A549 (cell line): ENCODE measurements at regions not wholly inside any gene's neighbourhood (a gene's known extent, or its start where the extent isn't known, plus 50 kb on each side); places are given as distances from the start of the nearest gene placed in this dataset.

Source experiments
- ATAC-seq, 2 experiments: fragments of 200-7000 bp in 1 of 2; fragments of >200 bp in 1 of 2; cut with Nextera tagmentation in 1 of 2; cut with Tn5 transposase in 1 of 2; 3 replicates each; pipeline versions ENCODE4 v1.8.0 to v1.9.1; 2018 to 2020; ENCODE audit warnings: mild to moderate bottlenecking in 1 of 2, moderate library complexity in 1 of 2
- CTCF ChIA-PET: fragments of 300-600 bp; sonication (Branson Sonifier 250); formaldehyde crosslinking; extraction: SDS; loops from one replicate; lab custom pipeline; 2021; ENCODE audit warnings: antibody characterized with exemption, inconsistent platforms; lab: Yijun Ruan, JAX
- POLR2A ChIA-PET: fragments of 350-600 bp; formaldehyde crosslinking; extraction: SDS; loops from one replicate; lab custom pipeline; 2021; ENCODE audit warnings: antibody characterized with exemption, inconsistent platforms; lab: Yijun Ruan, JAX
- DNase-seq, 2 experiments: peaks; one replicate each; pipeline versions ENCODE4 v3.0.0 to v3.0.0-alpha.2; 2011 to 2016; ENCODE audit warnings: low read depth in 1 of 2, low spot score in 1 of 2
- FAIRE-seq: peaks from 2 replicates; lab custom pipeline; 2011; peaks lifted over from hg19 to GRCh38; lab: Jason Lieb, UNC
- H3K27ac ChIP-seq, 2 experiments: fragments of >200 bp; sonication (Bioruptor Twin); formaldehyde crosslinking; 3 replicates each; pipeline ENCODE4 v1.5.1; 2016 to 2017
- H3K4me1 ChIP-seq: fragments of >200 bp; sonication (Bioruptor Twin); formaldehyde crosslinking; 3 replicates; pipeline ENCODE4 v1.6.1; 2016
- H3K4me2 ChIP-seq: fragments of >200 bp; sonication (Bioruptor Twin); formaldehyde crosslinking; 3 replicates; pipeline ENCODE4 v1.6.1; 2016
- H3K4me3 ChIP-seq: fragments of >200 bp; sonication (Bioruptor Twin); formaldehyde crosslinking; 3 replicates; pipeline ENCODE4 v1.5.1; 2016
- H3K9me3 ChIP-seq: fragments of >200 bp; sonication (Bioruptor Twin); formaldehyde crosslinking; 3 replicates; pipeline ENCODE4 v1.6.1; 2016
- CEBPB ChIP-seq, 2 experiments: fragments of >200 bp in 1 of 2; sonication (Bioruptor Twin) in 1 of 2; formaldehyde crosslinking in 1 of 2; IDR thresholded peaks; 2 replicates each; pipeline ENCODE4 v1.6.1; 2012 to 2016
- CHD4 ChIP-seq: fragments of 200-600 bp; sonication (generic); IDR thresholded peaks from 2 replicates; pipeline ENCODE4 v1.6.1; 2016; ENCODE audit warnings: antibody characterized with exemption, mild to moderate bottlenecking, borderline replicate concordance
- CTCF ChIP-seq: fragments of >200 bp; sonication (Bioruptor Twin); formaldehyde crosslinking; IDR thresholded peaks from 3 replicates; pipeline ENCODE4 v1.5.1; 2016
- EHMT2 ChIP-seq: fragments of 200-600 bp; sonication (generic); IDR thresholded peaks from 2 replicates; pipeline ENCODE4 v1.6.1; 2016; ENCODE audit warnings: antibody characterized with exemption, low read depth, mild to moderate bottlenecking, moderate library complexity
- EP300 ChIP-seq, 2 experiments: fragments of >200 bp; sonication (Bioruptor Twin); formaldehyde crosslinking; IDR thresholded peaks; 2 replicates in 1 of 2; 3 replicates in 1 of 2; pipeline ENCODE4 v1.6.1; 2016 to 2017
- FOXS1 ChIP-seq: fragments of 250-450 bp; sonication (Bioruptor Pico); IDR thresholded peaks from 2 replicates; pipeline ENCODE4 v1.5.0; 2020; ENCODE audit warnings: mild to moderate bottlenecking, moderate library complexity
- HDAC2 ChIP-seq: fragments of 200-600 bp; sonication (generic); IDR thresholded peaks from 2 replicates; pipeline ENCODE4 v1.6.1; 2016
- HOXA7 ChIP-seq: fragments of 250-450 bp; sonication (Bioruptor Pico); IDR thresholded peaks from 2 replicates; pipeline ENCODE4 v1.5.0; 2020; ENCODE audit warnings: mild to moderate bottlenecking, moderate library complexity
- JUNB ChIP-seq: fragments of >200 bp; sonication (Bioruptor Twin); formaldehyde crosslinking; IDR thresholded peaks from 2 replicates; pipeline ENCODE4 v1.6.1; 2016
- MAZ ChIP-seq: fragments of 150-350 bp; IDR thresholded peaks from 2 replicates; pipeline ENCODE4 v1.6.1; 2014; ENCODE audit warnings: antibody characterized with exemption, low read depth, low read length, borderline replicate concordance
- POLR2A ChIP-seq: IDR thresholded peaks from 2 replicates; pipeline ENCODE4 v1.6.1; 2012; ENCODE audit warnings: mild to moderate bottlenecking, low read length
- RAD21 ChIP-seq, 2 experiments: fragments of >200 bp in 1 of 2; sonication (Bioruptor Twin) in 1 of 2; formaldehyde crosslinking in 1 of 2; IDR thresholded peaks in 1 of 2; conservative IDR thresholded peaks in 1 of 2; 2 replicates in 1 of 2; 3 replicates in 1 of 2; pipeline ENCODE4 v1.6.1; 2012 to 2018; ENCODE audit warnings: inconsistent platforms in 1 of 2
- REST ChIP-seq: fragments of 200-600 bp; sonication (generic); IDR thresholded peaks from 2 replicates; pipeline ENCODE4 v1.6.1; 2016; ENCODE audit warnings: antibody characterized with exemption, mild to moderate bottlenecking, moderate library complexity
- RNF2 ChIP-seq: fragments of 200-600 bp; sonication (generic); IDR thresholded peaks from 2 replicates; pipeline ENCODE4 v1.6.1; 2016; ENCODE audit warnings: low read depth, mild to moderate bottlenecking, antibody characterized with exemption, moderate library complexity, borderline replicate concordance
- SREBF2 ChIP-seq: fragments of 450-650 bp; IDR thresholded peaks from 2 replicates; pipeline ENCODE4 v1.6.1; 2014; ENCODE audit warnings: mild to moderate bottlenecking, moderate library complexity
- ZFP36 ChIP-seq: fragments of 450-650 bp; IDR thresholded peaks from 2 replicates; pipeline ENCODE4 v1.6.1; 2014; ENCODE audit warnings: borderline replicate concordance; ENCODE audit not compliant: partially characterized antibody
- WGBS: methylation state at CpG from one replicate; pipeline ENCODE4 v1.1.6; 2017; ENCODE audit errors: missing lambda C conversion rate; 5-methylcytosine and 5-hydroxymethylcytosine counted together
- TF ChIP-seq, protein P1 (sequence below): fragments of >200 bp; sonication (Bioruptor Twin); formaldehyde crosslinking; IDR thresholded peaks from 3 replicates; pipeline ENCODE4 v1.6.1; 2016
- TF ChIP-seq, protein P2 (sequence below): IDR thresholded peaks from 2 replicates; pipeline ENCODE4 v1.6.1; 2012

DNA sequence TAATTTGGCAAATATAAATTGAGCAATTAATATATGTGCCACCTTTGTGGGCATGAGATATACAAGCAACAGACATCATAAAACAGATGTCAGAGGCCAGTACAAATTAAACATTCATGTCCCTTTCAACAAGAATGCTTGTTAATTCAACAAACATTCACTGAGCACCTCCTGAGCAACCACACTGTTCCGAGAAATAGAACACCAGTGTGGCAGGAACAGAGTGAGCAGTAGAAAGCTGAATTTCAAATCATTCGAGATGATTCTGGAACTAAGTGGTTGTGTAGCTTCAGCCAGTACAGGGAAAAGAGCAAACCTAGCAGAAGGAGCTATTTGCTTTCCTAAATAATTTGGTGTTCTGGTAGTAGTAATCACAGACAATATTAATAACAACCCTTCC is 227.7 kb downstream of the CBLN4 start:
- no peak for TF ChIP-seq JUNB
- TF ChIP-seq EP300 (IDR thresholded peaks at IDR 0.05): no peak
- TF ChIP-seq, protein P1, sequence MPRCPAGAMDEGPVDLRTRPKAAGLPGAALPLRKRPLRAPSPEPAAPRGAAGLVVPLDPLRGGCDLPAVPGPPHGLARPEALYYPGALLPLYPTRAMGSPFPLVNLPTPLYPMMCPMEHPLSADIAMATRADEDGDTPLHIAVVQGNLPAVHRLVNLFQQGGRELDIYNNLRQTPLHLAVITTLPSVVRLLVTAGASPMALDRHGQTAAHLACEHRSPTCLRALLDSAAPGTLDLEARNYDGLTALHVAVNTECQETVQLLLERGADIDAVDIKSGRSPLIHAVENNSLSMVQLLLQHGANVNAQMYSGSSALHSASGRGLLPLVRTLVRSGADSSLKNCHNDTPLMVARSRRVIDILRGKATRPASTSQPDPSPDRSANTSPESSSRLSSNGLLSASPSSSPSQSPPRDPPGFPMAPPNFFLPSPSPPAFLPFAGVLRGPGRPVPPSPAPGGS: no peak
- no peak for TF ChIP-seq FOXS1
- no peak for TF ChIP-seq MAZ
- TF ChIP-seq SREBF2: no peak
- no peak for TF ChIP-seq CHD4
- TF ChIP-seq, protein P2, sequence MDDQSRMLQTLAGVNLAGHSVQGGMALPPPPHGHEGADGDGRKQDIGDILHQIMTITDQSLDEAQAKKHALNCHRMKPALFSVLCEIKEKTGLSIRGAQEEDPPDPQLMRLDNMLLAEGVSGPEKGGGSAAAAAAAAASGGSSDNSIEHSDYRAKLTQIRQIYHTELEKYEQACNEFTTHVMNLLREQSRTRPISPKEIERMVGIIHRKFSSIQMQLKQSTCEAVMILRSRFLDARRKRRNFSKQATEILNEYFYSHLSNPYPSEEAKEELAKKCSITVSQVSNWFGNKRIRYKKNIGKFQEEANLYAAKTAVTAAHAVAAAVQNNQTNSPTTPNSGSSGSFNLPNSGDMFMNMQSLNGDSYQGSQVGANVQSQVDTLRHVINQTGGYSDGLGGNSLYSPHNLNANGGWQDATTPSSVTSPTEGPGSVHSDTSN: no peak
- no peak for TF ChIP-seq RNF2
- no peak for TF ChIP-seq POLR2A
- no peak for TF ChIP-seq EHMT2
- Histone ChIP-seq H3K27ac (no peak overlapping the region), H3K4me3 (no peak overlapping the region), H3K4me1 (no peaks in the 10 kb centered on the region), H3K4me2 (no peak overlapping the region), H3K9me3 (no peaks in the 10 kb centered on the region)
- ATAC-seq: no peak
- WGBS: 2% methylated on average over 2 of the region's 2 CpGs
- FAIRE-seq: no peak
- ChIA-PET POLR2A (no interaction called here), CTCF (no interaction called here)
- no peak for DNase-seq

GRCh38 chr20:55776176-55776575 is 229.1 kb downstream of the CBLN4 start:
- no peak for ATAC-seq
- Histone ChIP-seq H3K9me3 (no peaks in the 10 kb centered on the region), H3K4me2 (no peak overlapping the region), H3K4me1 (no peaks in the 10 kb centered on the region), H3K27ac (no peak overlapping the region), H3K4me3 (no peak overlapping the region)
- no peak for DNase-seq
- ChIA-PET POLR2A (no interaction called here), CTCF (no interaction called here)
- no peak for TF ChIP-seq ZFP36
- TF ChIP-seq HDAC2: no peak
- TF ChIP-seq CEBPB (IDR thresholded peaks at IDR 0.05): no peak
- TF ChIP-seq RAD21 (conservative IDR thresholded peaks at IDR 0.05 in 1 of 2, IDR thresholded peaks at IDR 0.05 in 1 of 2): no peak
- no peak for TF ChIP-seq EHMT2
- no peak for TF ChIP-seq RNF2
- no peak for TF ChIP-seq HOXA7 (CRISPR knock-in tag)
- no peak for TF ChIP-seq REST
- no peak for TF ChIP-seq CTCF
- FAIRE-seq: no peak
- 12% methylated on average over 3 of the region's 3 CpGs for WGBS
